ENCODE measurements at regions not wholly inside any gene's neighbourhood (a gene's known extent, or its start where the extent isn't known, plus 50 kb on each side); places are given as distances from the start of the nearest gene placed in this dataset.

DNA sequence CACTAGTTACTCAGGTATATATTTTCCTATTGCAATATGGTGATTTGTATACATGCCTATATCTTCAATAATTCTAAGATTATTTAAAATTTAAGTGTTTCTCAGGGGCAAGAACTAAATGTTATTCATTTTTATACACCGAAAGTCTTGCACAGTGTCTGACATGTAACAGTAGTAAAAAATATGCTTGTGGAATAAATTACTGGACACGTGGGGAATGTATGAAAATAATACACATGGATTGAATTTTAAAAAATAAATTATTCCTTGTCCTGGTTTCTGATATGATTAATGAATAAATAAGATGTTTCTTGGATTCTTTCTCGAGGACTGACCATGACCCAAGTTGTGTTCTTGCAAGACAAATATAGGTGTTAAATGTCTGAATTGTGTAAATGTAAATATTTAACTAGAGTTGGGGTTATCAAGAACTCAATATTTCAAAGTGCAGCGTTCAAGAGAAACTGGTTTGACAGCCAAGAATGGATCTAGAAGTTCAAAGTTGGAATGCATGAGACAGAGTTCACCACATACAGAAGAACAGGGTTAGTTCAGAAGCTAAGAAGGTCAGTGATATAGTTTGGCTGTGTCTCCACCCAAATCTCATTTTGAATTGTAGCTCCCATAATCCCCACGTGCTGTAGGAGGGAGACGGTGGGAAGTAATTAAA, 142.1 kb upstream of the SPAG17 start:
- no peak for TF ChIP-seq EZH2 (IDR thresholded peaks at IDR 0.05; ENCODE audit: insufficient read depth, poor library complexity, severe bottlenecking)
- no peak for TF ChIP-seq EZH2phosphoT487 (IDR thresholded peaks at IDR 0.05; ENCODE audit: insufficient read depth, low read depth)

Data from GM23248 (cell line).